Neural progenitor cell (in vitro differentiated cells): ENCODE measurements at regions not wholly inside any gene's neighbourhood (a gene's known extent, or its start where the extent isn't known, plus 50 kb on each side); places are given as distances from the start of the nearest gene placed in this dataset.
"Not testable (repeated sequence)": the region's sequence is repeated elsewhere in the genome, so short reads cannot be mapped to it uniquely, and the experiment has no call there.

Experiments
- DNase-seq: peaks from one replicate; pipeline ENCODE4 v3.0.0-alpha.2; 2016; ENCODE audit warnings: low spot score
- H2AFZ ChIP-seq: fragments of 200-600 bp; sonication (generic); replicated peaks from 2 replicates; pipeline ENCODE4 v1.6.1; 2016; ENCODE audit warnings: antibody characterized with exemption
- H3F3A ChIP-seq: fragments of 200-600 bp; sonication (generic); 2 replicates; pipeline ENCODE4 v1.6.1; 2016; ENCODE audit warnings: antibody characterized with exemption, low read depth
- H3K27ac ChIP-seq: fragments of 200-600 bp; sonication (generic); 2 replicates; pipeline ENCODE4 v1.5.1; 2016; ENCODE audit warnings: mild to moderate bottlenecking
- H3K27me3 ChIP-seq: fragments of 200-600 bp; sonication (generic); 2 replicates; pipeline ENCODE4 v1.6.1; 2016; ENCODE audit warnings: mild to moderate bottlenecking, moderate library complexity
- H3K36me3 ChIP-seq: fragments of 200-600 bp; sonication (generic); 2 replicates; pipeline ENCODE4 v1.5.1; 2016
- H3K4me1 ChIP-seq: fragments of 200-600 bp; sonication (generic); 2 replicates; pipeline ENCODE4 v1.6.1; 2016; ENCODE audit warnings: mixed run types
- H3K4me2 ChIP-seq: fragments of 200-600 bp; sonication (generic); 2 replicates; pipeline ENCODE4 v1.6.1; 2016
- H3K4me3 ChIP-seq: fragments of 200-600 bp; sonication (generic); 2 replicates; pipeline ENCODE4 v1.5.1; 2016
- H3K79me2 ChIP-seq: fragments of 200-600 bp; sonication (generic); 2 replicates; pipeline ENCODE4 v1.6.1; 2016; ENCODE audit warnings: low read depth
- H3K9ac ChIP-seq: fragments of 200-600 bp; sonication (generic); 2 replicates; pipeline ENCODE4 v1.6.1; 2016
- H3K9me3 ChIP-seq: fragments of 200-600 bp; sonication (generic); 2 replicates; pipeline ENCODE4 v1.5.1; 2016; ENCODE audit warnings: low read depth
- H4K20me1 ChIP-seq: fragments of 200-600 bp; sonication (generic); 2 replicates; pipeline ENCODE4 v1.6.1; 2016; ENCODE audit warnings: low read depth
- H3K27ac Mint-ChIP-seq: 3 replicates; pipeline ENCODE4 v1.8.0; 2021; ENCODE audit warnings: mixed read lengths
- H3K27me3 Mint-ChIP-seq: 2 replicates; pipeline ENCODE4 v1.8.0; 2022; ENCODE audit warnings: low read depth, mild to moderate bottlenecking, inconsistent platforms, moderate library complexity, mixed read lengths; ENCODE audit not compliant: insufficient read depth
- H3K36me3 Mint-ChIP-seq: 3 replicates; pipeline ENCODE4 v1.8.0; 2021; ENCODE audit warnings: mixed read lengths
- H3K4me1 Mint-ChIP-seq: 3 replicates; pipeline ENCODE4 v1.8.0; 2021; ENCODE audit warnings: mixed read lengths
- H3K4me3 Mint-ChIP-seq: 3 replicates; pipeline ENCODE4 v1.8.0; 2021; ENCODE audit warnings: mild to moderate bottlenecking, moderate library complexity, mixed read lengths
- H3K9me3 Mint-ChIP-seq: 3 replicates; pipeline ENCODE4 v1.8.0; 2020; ENCODE audit warnings: mixed read lengths
- EZH2 ChIP-seq: fragments of 200-600 bp; sonication (generic); IDR thresholded peaks from 2 replicates; pipeline ENCODE4 v1.6.1; 2017; ENCODE audit warnings: antibody characterized with exemption, mild to moderate bottlenecking, moderate library complexity
- EZH2phosphoT487 ChIP-seq: fragments of 200-600 bp; sonication (generic); IDR thresholded peaks from 2 replicates; pipeline ENCODE4 v1.6.1; 2017; ENCODE audit warnings: antibody characterized with exemption
- TF ChIP-seq, protein P1 (sequence below): fragments of 200-600 bp; sonication (generic); IDR thresholded peaks from 2 replicates; pipeline ENCODE4 v1.5.1; 2017; ENCODE audit warnings: antibody characterized with exemption, mild to moderate bottlenecking

DNA sequence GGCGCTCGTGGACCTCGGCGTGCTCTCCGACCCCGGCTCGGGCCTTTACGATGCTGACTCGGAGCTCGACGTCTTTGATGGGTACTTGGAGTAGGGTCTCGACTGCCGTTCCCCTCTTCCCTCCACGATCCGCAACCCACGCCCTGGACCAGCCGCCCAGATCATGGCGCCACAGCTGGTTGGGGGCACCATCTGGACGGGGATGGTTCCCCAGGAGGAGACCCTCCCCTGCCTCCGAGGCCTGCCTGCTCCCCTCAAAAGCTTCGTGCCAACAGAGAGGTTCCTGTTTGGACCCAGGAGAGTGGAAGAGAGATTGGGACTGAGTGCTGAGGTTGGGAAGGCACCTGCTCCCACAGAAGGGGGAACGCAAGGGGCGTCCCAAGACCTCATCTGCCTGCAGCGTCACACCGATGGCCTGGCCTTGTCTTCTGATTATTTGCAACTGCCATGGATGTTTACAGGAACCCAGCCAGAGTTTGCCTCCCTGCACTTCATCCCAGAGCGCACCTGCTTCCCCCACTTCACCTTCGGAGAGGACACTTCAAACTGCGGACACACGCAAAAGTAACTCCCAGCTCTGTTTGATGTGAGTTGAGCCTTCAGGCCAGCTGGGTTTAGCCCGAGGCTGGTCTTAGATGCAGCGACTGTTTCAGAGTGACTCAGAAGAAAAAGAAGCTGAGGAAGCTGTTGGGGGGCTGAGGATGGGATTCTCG lies 71.2 kb upstream of the NIPA1 start:
- not testable (repeated sequence) for H2AFZ ChIP-seq, H3K4me3 ChIP-seq, H3K9me3 ChIP-seq, H3K79me2 ChIP-seq, H3K27ac Mint-ChIP-seq, H3K4me2 ChIP-seq, H3K27me3 Mint-ChIP-seq, H3K36me3 Mint-ChIP-seq, H3K4me3 Mint-ChIP-seq, H3K4me1 Mint-ChIP-seq, DNase-seq, H3F3A ChIP-seq, H3K9ac ChIP-seq, H3K36me3 ChIP-seq, H3K27ac ChIP-seq, H3K4me1 ChIP-seq, H3K9me3 Mint-ChIP-seq, H4K20me1 ChIP-seq
- H3K27me3 ChIP-seq = peaks cover 15% of the 10 kb centered on the region

DNA sequence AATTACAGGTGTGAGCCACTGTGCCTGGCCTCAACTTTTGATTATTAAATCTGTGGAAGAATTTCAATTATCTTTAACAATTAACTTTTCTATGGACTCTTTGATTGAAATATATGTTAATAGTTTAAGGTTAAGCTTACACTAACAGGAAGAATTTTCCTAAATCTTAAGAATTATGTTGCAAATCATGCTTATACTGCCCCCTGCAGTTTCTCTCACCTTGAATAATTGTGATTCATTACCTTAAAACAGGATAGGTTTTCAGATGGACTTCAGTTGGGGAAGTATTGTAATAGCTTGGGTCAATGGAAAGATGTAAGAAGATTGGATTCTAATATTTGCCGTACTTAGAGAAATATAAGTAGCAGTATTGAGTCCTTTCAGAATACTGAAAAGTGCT lies 66.5 kb upstream of the NIPA1 start:
- not testable (repeated sequence) for DNase-seq, H3K9me3 ChIP-seq, H3K4me3 Mint-ChIP-seq, H3K79me2 ChIP-seq, H3K4me2 ChIP-seq, H3K27ac ChIP-seq, H3K36me3 ChIP-seq, H3K27me3 ChIP-seq, H3K9me3 Mint-ChIP-seq, H3F3A ChIP-seq, H3K27ac Mint-ChIP-seq, H3K4me1 Mint-ChIP-seq, H3K36me3 Mint-ChIP-seq, H3K27me3 Mint-ChIP-seq, H3K9ac ChIP-seq, H4K20me1 ChIP-seq, H3K4me1 ChIP-seq, H2AFZ ChIP-seq, H3K4me3 ChIP-seq
- TF ChIP-seq, protein P1, sequence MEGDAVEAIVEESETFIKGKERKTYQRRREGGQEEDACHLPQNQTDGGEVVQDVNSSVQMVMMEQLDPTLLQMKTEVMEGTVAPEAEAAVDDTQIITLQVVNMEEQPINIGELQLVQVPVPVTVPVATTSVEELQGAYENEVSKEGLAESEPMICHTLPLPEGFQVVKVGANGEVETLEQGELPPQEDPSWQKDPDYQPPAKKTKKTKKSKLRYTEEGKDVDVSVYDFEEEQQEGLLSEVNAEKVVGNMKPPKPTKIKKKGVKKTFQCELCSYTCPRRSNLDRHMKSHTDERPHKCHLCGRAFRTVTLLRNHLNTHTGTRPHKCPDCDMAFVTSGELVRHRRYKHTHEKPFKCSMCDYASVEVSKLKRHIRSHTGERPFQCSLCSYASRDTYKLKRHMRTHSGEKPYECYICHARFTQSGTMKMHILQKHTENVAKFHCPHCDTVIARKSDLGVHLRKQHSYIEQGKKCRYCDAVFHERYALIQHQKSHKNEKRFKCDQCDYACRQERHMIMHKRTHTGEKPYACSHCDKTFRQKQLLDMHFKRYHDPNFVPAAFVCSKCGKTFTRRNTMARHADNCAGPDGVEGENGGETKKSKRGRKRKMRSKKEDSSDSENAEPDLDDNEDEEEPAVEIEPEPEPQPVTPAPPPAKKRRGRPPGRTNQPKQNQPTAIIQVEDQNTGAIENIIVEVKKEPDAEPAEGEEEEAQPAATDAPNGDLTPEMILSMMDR = peak; percentile 34

DNA sequence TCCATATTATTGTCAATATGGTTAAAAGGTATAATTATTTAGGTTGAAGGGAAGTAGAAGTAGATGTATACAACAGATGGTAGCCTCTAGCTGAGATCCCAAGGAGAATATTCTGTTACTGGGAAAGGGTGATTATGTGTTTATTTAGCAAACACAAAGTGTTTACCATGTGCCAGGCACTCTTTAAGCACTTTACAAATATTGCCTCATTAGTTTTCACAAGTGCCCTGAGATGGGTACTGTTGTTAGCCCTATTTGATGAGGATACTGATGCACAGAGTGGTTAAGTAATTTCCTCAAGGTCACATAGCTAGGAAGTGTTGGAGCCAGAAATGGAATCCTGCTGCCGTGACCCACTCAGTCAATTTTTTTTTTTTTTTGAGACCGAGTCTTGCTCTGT lies 60.3 kb upstream of the NIPA1 start:
- H3K27ac ChIP-seq, H3K4me1 ChIP-seq, H3K79me2 ChIP-seq, H3K4me3 ChIP-seq, H3K27me3 Mint-ChIP-seq, H3K36me3 ChIP-seq, H3K4me2 ChIP-seq, H3K9me3 ChIP-seq, H4K20me1 ChIP-seq, H3K36me3 Mint-ChIP-seq, DNase-seq, H3K9ac ChIP-seq, H3K27me3 ChIP-seq, H2AFZ ChIP-seq, H3K27ac Mint-ChIP-seq, H3F3A ChIP-seq, H3K9me3 Mint-ChIP-seq, H3K4me3 Mint-ChIP-seq, H3K4me1 Mint-ChIP-seq: not testable (repeated sequence)

DNA sequence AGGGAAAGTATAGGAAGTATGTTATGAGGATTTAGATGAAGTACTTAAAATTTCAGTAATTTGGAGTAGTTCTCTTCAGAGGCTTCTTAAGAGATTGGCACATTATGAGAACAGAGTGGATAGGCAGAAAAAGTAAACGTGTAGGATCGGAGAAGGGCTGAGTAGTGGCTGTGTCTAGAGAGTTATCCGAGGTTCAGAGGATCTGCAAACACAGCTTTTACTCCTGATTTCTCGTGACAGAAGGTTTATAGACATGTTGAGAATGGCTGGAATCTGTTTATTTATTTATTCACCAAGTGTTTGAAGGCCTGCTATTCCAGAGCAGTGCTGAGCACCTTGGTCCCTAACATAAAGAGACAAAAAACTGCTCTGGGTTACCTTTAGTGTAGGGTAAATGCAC lies 51.4 kb upstream of the NIPA1 start:
- H3K36me3 ChIP-seq, H3K4me1 Mint-ChIP-seq, H3K9me3 ChIP-seq, H3K4me3 Mint-ChIP-seq, H3K27me3 Mint-ChIP-seq, H3K4me1 ChIP-seq, DNase-seq, H3K4me2 ChIP-seq, H3K4me3 ChIP-seq, H3K27me3 ChIP-seq, H4K20me1 ChIP-seq, H3K27ac ChIP-seq, H2AFZ ChIP-seq, H3F3A ChIP-seq, H3K9ac ChIP-seq, H3K9me3 Mint-ChIP-seq, H3K27ac Mint-ChIP-seq, H3K79me2 ChIP-seq, H3K36me3 Mint-ChIP-seq: not testable (repeated sequence)

DNA sequence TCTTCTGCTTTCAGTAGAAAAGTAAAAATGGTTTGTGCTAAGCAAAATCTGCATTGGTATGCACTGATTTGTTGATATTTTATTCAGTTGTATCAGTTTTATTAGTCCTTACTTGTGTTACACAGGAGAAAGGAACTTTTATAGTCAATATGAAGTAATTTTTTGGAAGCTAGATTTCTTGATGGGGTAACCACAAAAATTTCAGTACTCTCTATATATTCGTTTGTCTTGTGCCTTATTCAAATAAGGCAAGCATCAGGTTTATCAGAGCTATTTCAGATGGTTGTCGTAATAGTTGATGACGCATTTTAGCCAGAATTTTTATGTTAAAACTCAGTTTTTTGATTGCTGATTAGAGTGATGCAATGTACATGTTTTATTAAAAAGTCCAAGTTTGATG lies 50.7 kb upstream of the NIPA1 start:
- H4K20me1 ChIP-seq = no peaks in the 10 kb centered on the region
- no peak overlapping the region for H3K9ac ChIP-seq
- no peaks in the 10 kb centered on the region for H3K79me2 ChIP-seq
- no peaks in the 10 kb centered on the region for H3K36me3 Mint-ChIP-seq
- H3K9me3 ChIP-seq = no peaks in the 10 kb centered on the region
- no peak overlapping the region for H2AFZ ChIP-seq
- no peak overlapping the region for H3K27ac Mint-ChIP-seq
- no peak overlapping the region for H3K4me3 Mint-ChIP-seq
- no peak overlapping the region for H3K4me2 ChIP-seq
- H3K4me3 ChIP-seq = no peak overlapping the region
- no peaks in the 10 kb centered on the region for H3K9me3 Mint-ChIP-seq
- TF ChIP-seq EZH2phosphoT487 = no peak
- TF ChIP-seq, protein P1 = no peak
- TF ChIP-seq EZH2 = no peak
- DNase-seq = no peak
- H3K27ac ChIP-seq = no peak overlapping the region
- peaks cover 4% of the 10 kb centered on the region for H3K4me1 Mint-ChIP-seq
- H3F3A ChIP-seq = no peaks in the 10 kb centered on the region
- H3K4me1 ChIP-seq = no peaks in the 10 kb centered on the region
- H3K27me3 ChIP-seq = no peaks in the 10 kb centered on the region
- H3K27me3 Mint-ChIP-seq = peaks cover 2% of the 10 kb centered on the region
- H3K36me3 ChIP-seq = no peaks in the 10 kb centered on the region

DNA sequence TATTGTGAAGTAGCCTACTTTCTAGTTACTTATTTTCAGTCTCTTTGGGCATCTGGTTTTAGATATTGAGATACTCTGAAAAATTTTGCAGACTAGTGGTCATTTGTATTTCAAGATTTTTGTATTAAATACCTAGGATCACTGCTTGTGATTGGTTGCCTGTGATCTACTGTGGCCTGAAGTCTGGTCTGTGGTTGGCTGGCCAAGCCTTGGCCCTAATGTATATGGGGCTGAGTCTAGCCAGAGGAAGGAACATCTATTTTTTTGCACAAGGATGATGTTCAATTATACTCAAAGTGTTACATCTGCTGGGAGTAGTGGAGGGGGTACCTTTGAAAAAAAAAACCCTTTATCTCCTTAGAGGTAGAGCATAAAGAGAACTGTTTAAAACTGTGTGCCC lies 50.2 kb upstream of the NIPA1 start:
- H3K4me3 ChIP-seq, H3F3A ChIP-seq, H3K9ac ChIP-seq, H3K4me1 ChIP-seq, H3K27ac Mint-ChIP-seq, H3K36me3 Mint-ChIP-seq, H3K27me3 ChIP-seq, H4K20me1 ChIP-seq, H3K9me3 ChIP-seq, H2AFZ ChIP-seq, H3K27ac ChIP-seq, H3K4me1 Mint-ChIP-seq, H3K36me3 ChIP-seq, H3K27me3 Mint-ChIP-seq, H3K4me2 ChIP-seq, H3K79me2 ChIP-seq, DNase-seq, H3K4me3 Mint-ChIP-seq, H3K9me3 Mint-ChIP-seq: not testable (repeated sequence)
